ENCODE measurements at regions not wholly inside any gene's neighbourhood (a gene's known extent, or its start where the extent isn't known, plus 50 kb on each side); places are given as distances from the start of the nearest gene placed in this dataset.

GRCh38 chr20:52614051-52614863 is 357.9 kb upstream of the TSHZ2 start:
- 86% methylated on average over 3 of the region's 3 CpGs for WGBS
- Histone ChIP-seq H3K27ac (replicated peaks in 1 of 4) (no peak overlapping the region), H3K4me1 (no peaks in the 10 kb centered on the region), H3K36me3 (no peaks in the 10 kb centered on the region), H3K4me3 (no peak overlapping the region), H3K9me3 (no peaks in the 10 kb centered on the region), H3K27me3 (no peaks in the 10 kb centered on the region)
- DNase-seq (ENCODE audit: extremely low spot score) = no peak
- intact Hi-C loops (cut with DNase I) = no loop called here
- TF ChIP-seq CTCF (IDR thresholded peaks at IDR 0.05) (no peak), POLR2A (IDR thresholded peaks at IDR 0.05; ENCODE audit: low read depth) (no peak), POLR2AphosphoS5 (IDR thresholded peaks at IDR 0.05) (no peak), EP300 (IDR thresholded peaks at IDR 0.05) (no peak)

GRCh38 chr20:52612046-52612632 is 360.0 kb upstream of the TSHZ2 start:
- intact Hi-C loops (cut with DNase I) = no loop called here
- no peak for DNase-seq (ENCODE audit: extremely low spot score)
- no peak overlapping the region for H3K27ac ChIP-seq (replicated peaks in 1 of 4)
- no peak overlapping the region for H3K4me3 ChIP-seq
- H3K4me1 ChIP-seq = no peaks in the 10 kb centered on the region
- no peaks in the 10 kb centered on the region for H3K27me3 ChIP-seq
- 94% methylated on average over 5 of the region's 5 CpGs for WGBS
- TF ChIP-seq POLR2A (IDR thresholded peaks at IDR 0.05; ENCODE audit: low read depth) = no peak
- TF ChIP-seq EP300 (IDR thresholded peaks at IDR 0.05) = no peak
- TF ChIP-seq CTCF (IDR thresholded peaks at IDR 0.05) = no peak
- no peak for TF ChIP-seq POLR2AphosphoS5 (IDR thresholded peaks at IDR 0.05)
- H3K9me3 ChIP-seq = no peaks in the 10 kb centered on the region
- no peaks in the 10 kb centered on the region for H3K36me3 ChIP-seq

- intact Hi-C loops (cut with DNase I) = no loop called here
- Histone ChIP-seq H3K27ac (replicated peaks in 1 of 4) (no peak overlapping the region), H3K4me3 (no peak overlapping the region), H3K27me3 (no peaks in the 10 kb centered on the region), H3K36me3 (no peaks in the 10 kb centered on the region), H3K9me3 (no peaks in the 10 kb centered on the region), H3K4me1 (no peaks in the 10 kb centered on the region)
- TF ChIP-seq POLR2AphosphoS5 (IDR thresholded peaks at IDR 0.05) (no peak), POLR2A (IDR thresholded peaks at IDR 0.05; ENCODE audit: low read depth) (no peak), EP300 (IDR thresholded peaks at IDR 0.05) (no peak), CTCF (IDR thresholded peaks at IDR 0.05) (no peak)
- no peak for DNase-seq (ENCODE audit: extremely low spot score)
Measured at GRCh38 chr20:52610749-52611148, 361.4 kb upstream of the TSHZ2 start.

GRCh38 chr20:52601295-52601971 is 370.7 kb upstream of the TSHZ2 start:
- H3K9me3 ChIP-seq = peaks cover 0 to 8% (median 0%) of the 10 kb centered on the region in 4 donors
- TF ChIP-seq EP300 (IDR thresholded peaks at IDR 0.05) = no peak
- no peak for TF ChIP-seq POLR2A (IDR thresholded peaks at IDR 0.05; ENCODE audit: low read depth)
- TF ChIP-seq POLR2AphosphoS5 (IDR thresholded peaks at IDR 0.05) = no peak
- no peak for TF ChIP-seq CTCF (IDR thresholded peaks at IDR 0.05)
- no peak for DNase-seq (ENCODE audit: extremely low spot score)
- no peaks in the 10 kb centered on the region for H3K4me1 ChIP-seq
- intact Hi-C loops (cut with DNase I) = no loop called here
- no peaks in the 10 kb centered on the region for H3K36me3 ChIP-seq
- H3K4me3 ChIP-seq = no peak overlapping the region
- 86% methylated on average over 4 of the region's 4 CpGs for WGBS
- no peak overlapping the region for H3K27ac ChIP-seq (replicated peaks in 1 of 4)
- peaks cover 0 to 4% (median 0%) of the 10 kb centered on the region in 4 donors for H3K27me3 ChIP-seq

Data from esophagus muscularis mucosa (tissue), 4 donors.